ENCODE measurements at regions not wholly inside any gene's neighbourhood (a gene's known extent, or its start where the extent isn't known, plus 50 kb on each side); places are given as distances from the start of the nearest gene placed in this dataset.
A peak's percentile ranks its signal among the peaks of the same experiment; 100 is the strongest.

DNA sequence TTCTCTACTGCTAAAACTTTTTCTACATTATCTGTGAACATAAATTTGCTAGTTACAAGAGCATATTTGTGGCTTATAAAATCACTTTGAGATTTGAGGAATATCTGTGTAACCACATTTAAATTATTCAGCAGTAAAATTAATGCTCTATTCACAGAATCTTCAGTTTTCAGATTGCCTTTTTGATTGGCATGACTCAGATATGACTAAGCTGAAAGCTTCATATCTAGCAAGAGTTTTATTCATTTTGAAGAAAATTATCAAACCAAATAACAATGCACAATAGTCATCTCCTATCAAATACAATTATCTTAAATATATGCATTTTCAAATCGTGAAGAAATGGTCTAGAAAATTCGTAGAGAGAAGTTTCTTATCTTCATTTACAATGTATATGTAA lies 1498.2 kb upstream of the B3GALT2 start:
- H3K9me3 ChIP-seq (ENCODE audit: low read length), result no peaks in the 10 kb centered on the region
- 0 out of 2 replicates have a peak, but pooled peaks cover 2% of the 10 kb centered on the region for H3K9me2 ChIP-seq (ENCODE audit: low read depth, low read length)
- H3K27ac ChIP-seq (ENCODE audit: low read depth, low read length, poor library complexity, severe bottlenecking), result no peak overlapping the region
- H3K4me1 ChIP-seq (ENCODE audit: insufficient read depth, low read length, severe bottlenecking), result peaks cover 13% of the 10 kb centered on the region
- TF ChIP-seq EZH2 (IDR thresholded peaks at IDR 0.05; ENCODE audit: borderline replicate concordance, low read length), result no peak
- TF ChIP-seq, protein P1, sequence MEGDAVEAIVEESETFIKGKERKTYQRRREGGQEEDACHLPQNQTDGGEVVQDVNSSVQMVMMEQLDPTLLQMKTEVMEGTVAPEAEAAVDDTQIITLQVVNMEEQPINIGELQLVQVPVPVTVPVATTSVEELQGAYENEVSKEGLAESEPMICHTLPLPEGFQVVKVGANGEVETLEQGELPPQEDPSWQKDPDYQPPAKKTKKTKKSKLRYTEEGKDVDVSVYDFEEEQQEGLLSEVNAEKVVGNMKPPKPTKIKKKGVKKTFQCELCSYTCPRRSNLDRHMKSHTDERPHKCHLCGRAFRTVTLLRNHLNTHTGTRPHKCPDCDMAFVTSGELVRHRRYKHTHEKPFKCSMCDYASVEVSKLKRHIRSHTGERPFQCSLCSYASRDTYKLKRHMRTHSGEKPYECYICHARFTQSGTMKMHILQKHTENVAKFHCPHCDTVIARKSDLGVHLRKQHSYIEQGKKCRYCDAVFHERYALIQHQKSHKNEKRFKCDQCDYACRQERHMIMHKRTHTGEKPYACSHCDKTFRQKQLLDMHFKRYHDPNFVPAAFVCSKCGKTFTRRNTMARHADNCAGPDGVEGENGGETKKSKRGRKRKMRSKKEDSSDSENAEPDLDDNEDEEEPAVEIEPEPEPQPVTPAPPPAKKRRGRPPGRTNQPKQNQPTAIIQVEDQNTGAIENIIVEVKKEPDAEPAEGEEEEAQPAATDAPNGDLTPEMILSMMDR (IDR thresholded peaks at IDR 0.05; ENCODE audit: low read length), result no peak
- H2AFZ ChIP-seq (ENCODE audit: low read length), result no peak overlapping the region
- H3K36me3 ChIP-seq (ENCODE audit: insufficient read depth, low read length), result no peaks in the 10 kb centered on the region
- no peak overlapping the region for H3K9ac ChIP-seq (ENCODE audit: low read length)
- no peaks in the 10 kb centered on the region for H3K27me3 ChIP-seq (ENCODE audit: insufficient read depth, low read length)
- no peaks in the 10 kb centered on the region for H4K20me1 ChIP-seq (ENCODE audit: insufficient read depth, low read length)
- H3K4me2 ChIP-seq (ENCODE audit: low read length), result no peak overlapping the region
- no peaks in the 10 kb centered on the region for H3K79me2 ChIP-seq (ENCODE audit: insufficient read depth, low read length)
- H3F3A ChIP-seq (ENCODE audit: insufficient read depth, low read length), result no peaks in the 10 kb centered on the region
- H3K4me3 ChIP-seq (ENCODE audit: low read depth, low read length, poor library complexity, severe bottlenecking), result no peak overlapping the region

DNA sequence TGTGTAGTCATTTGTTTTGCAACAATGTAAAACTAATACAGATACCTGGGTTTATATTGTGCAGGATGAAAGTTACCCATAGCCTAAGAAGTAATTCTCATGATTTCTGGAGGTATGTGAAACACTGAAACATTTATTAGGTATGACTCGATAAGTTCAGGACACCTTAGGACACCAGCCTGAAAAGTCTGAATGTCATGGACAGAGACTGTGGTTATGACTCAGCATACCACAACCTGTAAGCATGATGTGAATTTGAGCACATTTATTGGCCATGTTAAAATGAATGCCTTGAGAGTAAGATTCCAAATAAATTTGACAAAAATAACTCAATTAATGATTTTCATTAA lies 1471.7 kb upstream of the B3GALT2 start:
- Histone ChIP-seq H3K4me3 (ENCODE audit: low read depth, low read length, poor library complexity, severe bottlenecking) (no peak overlapping the region), H3K27ac (ENCODE audit: low read depth, low read length, poor library complexity, severe bottlenecking) (no peak overlapping the region), H3K36me3 (ENCODE audit: insufficient read depth, low read length) (no peaks in the 10 kb centered on the region), H3K79me2 (ENCODE audit: insufficient read depth, low read length) (no peaks in the 10 kb centered on the region), H3K4me1 (ENCODE audit: insufficient read depth, low read length, severe bottlenecking) (peaks cover 5% of the 10 kb centered on the region), H3K27me3 (ENCODE audit: insufficient read depth, low read length) (no peaks in the 10 kb centered on the region), H2AFZ (ENCODE audit: low read length) (no peak overlapping the region), H3K9me3 (ENCODE audit: low read length) (no peaks in the 10 kb centered on the region), H3F3A (ENCODE audit: insufficient read depth, low read length) (no peaks in the 10 kb centered on the region), H3K9ac (ENCODE audit: low read length) (no peak overlapping the region), H3K9me2 (ENCODE audit: low read depth, low read length) (no peaks in the 10 kb centered on the region), H3K4me2 (ENCODE audit: low read length) (no peak overlapping the region), H4K20me1 (ENCODE audit: insufficient read depth, low read length) (no peaks in the 10 kb centered on the region)
- TF ChIP-seq, protein P1 (IDR thresholded peaks at IDR 0.05; ENCODE audit: low read length), result no peak
- TF ChIP-seq EZH2 (IDR thresholded peaks at IDR 0.05; ENCODE audit: borderline replicate concordance, low read length), result no peak

DNA sequence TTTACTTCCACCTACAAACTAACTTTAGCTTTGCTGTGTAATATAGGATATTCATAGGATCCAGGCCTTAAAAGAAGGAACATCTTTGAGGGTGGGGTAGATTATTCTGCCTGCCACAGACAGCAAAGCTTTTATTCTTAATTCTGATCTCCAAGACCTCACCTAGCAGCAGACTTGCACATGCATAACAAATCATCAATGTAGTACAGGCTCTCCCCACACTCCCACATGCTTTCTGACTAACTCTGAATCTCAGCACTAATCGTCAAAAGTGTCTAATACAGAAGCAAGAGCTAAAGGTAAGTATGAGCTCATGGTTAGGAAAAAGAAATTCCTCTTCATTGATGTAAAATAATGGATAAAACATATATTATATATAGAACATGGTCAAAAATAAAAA lies 1468.5 kb upstream of the B3GALT2 start:
- no peaks in the 10 kb centered on the region for H3K27me3 ChIP-seq (ENCODE audit: insufficient read depth, low read length)
- no peaks in the 10 kb centered on the region for H3K9me2 ChIP-seq (ENCODE audit: low read depth, low read length)
- H3K79me2 ChIP-seq (ENCODE audit: insufficient read depth, low read length), result no peaks in the 10 kb centered on the region
- H3K27ac ChIP-seq (ENCODE audit: low read depth, low read length, poor library complexity, severe bottlenecking), result no peak overlapping the region
- peaks cover 5% of the 10 kb centered on the region for H3K4me1 ChIP-seq (ENCODE audit: insufficient read depth, low read length, severe bottlenecking)
- H3K9me3 ChIP-seq (ENCODE audit: low read length), result 0 out of 2 replicates have a peak, but pooled peaks cover 3% of the 10 kb centered on the region
- no peaks in the 10 kb centered on the region for H4K20me1 ChIP-seq (ENCODE audit: insufficient read depth, low read length)
- peak overlapping the region; percentile 20; the same call in 1 of the 2 replicates for H2AFZ ChIP-seq (ENCODE audit: low read length)
- no peaks in the 10 kb centered on the region for H3F3A ChIP-seq (ENCODE audit: insufficient read depth, low read length)
- H3K36me3 ChIP-seq (ENCODE audit: insufficient read depth, low read length), result no peaks in the 10 kb centered on the region
- H3K4me2 ChIP-seq (ENCODE audit: low read length), result no peak overlapping the region
- no peak overlapping the region for H3K9ac ChIP-seq (ENCODE audit: low read length)
- TF ChIP-seq EZH2 (IDR thresholded peaks at IDR 0.05; ENCODE audit: borderline replicate concordance, low read length), result no peak
- TF ChIP-seq, protein P1 (IDR thresholded peaks at IDR 0.05; ENCODE audit: low read length), result no peak
- H3K4me3 ChIP-seq (ENCODE audit: low read depth, low read length, poor library complexity, severe bottlenecking), result no peak overlapping the region
